HG02973 (cell line): ENCODE measurements at regions not wholly inside any gene's neighbourhood (a gene's known extent, or its start where the extent isn't known, plus 50 kb on each side); places are given as distances from the start of the nearest gene placed in this dataset.
"Not testable (repeated sequence)": the region's sequence is repeated elsewhere in the genome, so short reads cannot be mapped to it uniquely, and the experiment has no call there.

ENCODE experiments used
- ATAC-seq: cut with Tn5 transposase; IDR thresholded peaks from one replicate; pipeline ENCODE4 v1.9.1; 2021; ENCODE audit warnings: moderate library complexity; ENCODE audit not compliant: unreplicated experiment

GRCh38 chr11:28951191-28951590 lies 843.0 kb downstream of the METTL15 start:
- no peak for ATAC-seq

- ATAC-seq, result no peak
Observed at GRCh38 chr11:28939381-28939780, 831.2 kb downstream of the METTL15 start.

- ATAC-seq, result no peak
Observed at GRCh38 chr11:28938091-28938490, 829.9 kb downstream of the METTL15 start.

- no peak for ATAC-seq
Observed at GRCh38 chr11:28932940-28933339, 824.8 kb downstream of the METTL15 start.

GRCh38 chr11:28924004-28924403 lies 815.8 kb downstream of the METTL15 start:
- ATAC-seq, result no peak

GRCh38 chr11:28922386-28922981 lies 814.3 kb downstream of the METTL15 start:
- no peak for ATAC-seq

GRCh38 chr11:28919194-28919593 lies 811.0 kb downstream of the METTL15 start:
- ATAC-seq, result no peak

GRCh38 chr11:28913883-28914282 lies 805.7 kb downstream of the METTL15 start:
- no peak for ATAC-seq

GRCh38 chr11:28911829-28912228 lies 803.6 kb downstream of the METTL15 start:
- ATAC-seq, result no peak

- ATAC-seq, result no peak
Observed at GRCh38 chr11:28910926-28911325, 802.7 kb downstream of the METTL15 start.

GRCh38 chr11:28903716-28904115 lies 795.5 kb downstream of the METTL15 start:
- ATAC-seq, result no peak

GRCh38 chr11:28900427-28900826 lies 792.2 kb downstream of the METTL15 start:
- ATAC-seq, result no peak

GRCh38 chr11:28899706-28900105 lies 791.5 kb downstream of the METTL15 start:
- ATAC-seq, result no peak

GRCh38 chr11:28890601-28891040 lies 782.4 kb downstream of the METTL15 start:
- not testable (repeated sequence) for ATAC-seq

- no peak for ATAC-seq
Observed at GRCh38 chr11:28887681-28888080, 779.5 kb downstream of the METTL15 start.

GRCh38 chr11:28879869-28880268 lies 771.7 kb downstream of the METTL15 start:
- no peak for ATAC-seq

GRCh38 chr11:28878025-28878424 lies 769.8 kb downstream of the METTL15 start:
- no peak for ATAC-seq

- ATAC-seq, result no peak
Observed at GRCh38 chr11:28877340-28877739, 769.2 kb downstream of the METTL15 start.

GRCh38 chr11:28874706-28875105 lies 766.5 kb downstream of the METTL15 start:
- no peak for ATAC-seq

- no peak for ATAC-seq
Observed at GRCh38 chr11:28871090-28871489, 762.9 kb downstream of the METTL15 start.

- no peak for ATAC-seq
Observed at GRCh38 chr11:28863422-28863821, 755.2 kb downstream of the METTL15 start.

GRCh38 chr11:28860893-28861292 lies 752.7 kb downstream of the METTL15 start:
- ATAC-seq, result no peak

- no peak for ATAC-seq
Observed at GRCh38 chr11:28858076-28858475, 749.9 kb downstream of the METTL15 start.
